Bronchial epithelial cell (primary cell): ENCODE measurements at regions not wholly inside any gene's neighbourhood (a gene's known extent, or its start where the extent isn't known, plus 50 kb on each side); places are given as distances from the start of the nearest gene placed in this dataset.
A peak's percentile ranks its signal among the peaks of the same experiment; 100 is the strongest.

Experiments used
- DNase-seq: peaks from one replicate; pipeline ENCODE4 v3.0.0-alpha.2; 2010; ENCODE audit warnings: low read depth
- FAIRE-seq: peaks from 2 replicates; lab custom pipeline; 2011; peaks lifted over from hg19 to GRCh38; lab: Jason Lieb, UNC
- H3K27me3 ChIP-seq: 2 replicates; pipeline ENCODE4 v1.5.1; 2011; ENCODE audit warnings: low read length; ENCODE audit not compliant: control insufficient read depth, insufficient read depth
- H3K36me3 ChIP-seq: 2 replicates; pipeline ENCODE4 v1.5.1; 2011; ENCODE audit warnings: low read length; ENCODE audit not compliant: control insufficient read depth, insufficient read depth
- H3K4me3 ChIP-seq: 2 replicates; pipeline ENCODE4 v1.5.1; 2011; ENCODE audit warnings: mild to moderate bottlenecking, low read depth, low read length, control low read depth
- CTCF ChIP-seq: IDR thresholded peaks from 2 replicates; pipeline ENCODE4 v1.5.1; 2011; ENCODE audit warnings: mild to moderate bottlenecking, moderate library complexity, low read length, control low read depth, inconsistent platforms; ENCODE audit not compliant: insufficient read depth, severe bottlenecking

DNA sequence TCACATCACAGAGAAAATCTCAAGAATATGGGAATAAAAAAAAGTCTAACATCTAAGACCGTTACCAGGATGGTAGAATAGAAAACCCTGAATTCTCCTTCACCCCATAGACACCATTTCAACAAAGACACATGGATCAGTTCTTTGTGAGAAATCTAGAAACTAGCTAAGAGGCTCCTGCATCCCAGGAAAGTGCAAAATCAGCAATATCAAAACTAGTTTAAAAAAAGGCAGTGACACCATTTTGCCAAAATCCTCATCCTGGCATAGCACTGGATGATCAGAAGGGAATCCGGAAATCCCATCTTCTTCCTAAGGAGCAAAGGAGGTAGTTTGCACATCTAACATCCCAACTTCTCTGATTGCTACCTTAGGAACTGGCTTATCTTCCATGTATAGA, 88.9 kb upstream of the MAGEE2 start:
- DNase-seq (no peak), FAIRE-seq (no peak)
- Histone ChIP-seq H3K36me3 (no peaks in the 10 kb centered on the region), H3K4me3 (no peak overlapping the region), H3K27me3 (no peaks in the 10 kb centered on the region)
- TF ChIP-seq CTCF = no peak

DNA sequence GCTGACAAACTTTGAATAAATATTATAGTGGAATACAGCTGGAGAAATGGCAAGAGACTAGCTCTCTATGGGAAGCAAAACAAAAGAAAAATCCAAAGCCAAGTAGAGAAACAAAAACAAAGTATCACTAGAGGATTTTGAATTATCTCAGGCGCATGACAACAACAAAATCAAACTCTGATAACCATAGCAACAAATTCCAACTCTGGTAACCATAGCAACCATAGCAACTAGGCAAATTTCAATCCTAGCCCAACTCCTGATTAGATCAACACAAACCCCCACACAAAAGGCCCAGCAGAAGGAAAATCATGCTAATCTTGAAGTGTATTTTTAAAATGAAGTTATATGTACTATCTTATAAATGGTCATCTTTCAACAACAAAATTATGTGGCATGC, 98.4 kb upstream of the MAGEE2 start:
- no peak overlapping the region for H3K4me3 ChIP-seq
- TF ChIP-seq CTCF = no peak
- DNase-seq (no peak), FAIRE-seq (no peak)
- H3K36me3 ChIP-seq = no peaks in the 10 kb centered on the region
- no peaks in the 10 kb centered on the region for H3K27me3 ChIP-seq

DNA sequence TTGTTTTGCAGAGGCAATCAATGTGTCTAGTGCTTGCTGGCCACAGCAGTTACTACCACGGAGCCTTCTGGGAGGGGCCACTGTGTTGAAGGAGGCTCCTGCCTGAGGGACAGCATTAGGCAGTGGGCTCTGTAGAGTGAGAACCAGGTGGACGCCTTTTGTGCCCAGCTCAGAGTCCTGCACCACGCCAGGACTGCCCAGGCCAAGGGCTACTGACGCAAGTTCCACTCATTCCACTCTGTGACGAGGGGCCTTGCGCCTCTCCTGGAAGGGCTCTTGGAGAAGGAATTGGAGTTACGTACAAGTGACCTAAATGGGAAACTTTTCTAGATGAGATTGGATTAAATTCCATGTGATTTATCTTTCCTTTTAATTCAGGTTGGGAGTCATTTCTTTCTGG, 102.8 kb upstream of the MAGEE2 start:
- Histone ChIP-seq H3K36me3 (no peaks in the 10 kb centered on the region), H3K4me3 (no peak overlapping the region), H3K27me3 (no peaks in the 10 kb centered on the region)
- DNase-seq = no peak
- TF ChIP-seq CTCF = no peak
- peak; percentile 7 for FAIRE-seq

DNA sequence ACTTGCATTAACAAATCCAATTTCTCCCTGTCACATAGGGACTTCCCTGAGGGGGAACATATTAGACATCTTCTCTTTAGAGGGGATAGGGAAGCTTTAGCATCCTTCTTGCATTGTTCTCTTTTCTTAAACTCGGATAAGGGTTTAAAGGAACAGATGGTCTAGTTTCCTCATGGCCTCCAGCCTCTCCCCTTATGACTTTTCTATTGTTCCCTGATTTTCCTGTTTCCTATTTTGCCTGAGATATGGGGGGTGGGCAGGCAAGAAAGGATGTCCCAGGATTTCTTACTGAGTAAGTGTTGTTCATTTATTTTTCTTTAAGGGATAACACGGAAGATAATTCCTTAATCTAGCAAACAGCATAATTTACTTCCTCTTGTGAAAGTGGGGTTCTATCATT, 107.7 kb upstream of the MAGEE2 start:
- DNase-seq (no peak), FAIRE-seq (no peak)
- H3K4me3 ChIP-seq = no peak overlapping the region
- H3K27me3 ChIP-seq = no peaks in the 10 kb centered on the region
- no peak for TF ChIP-seq CTCF
- no peaks in the 10 kb centered on the region for H3K36me3 ChIP-seq

GRCh38 chrX:75893281-75893680, 108.2 kb upstream of the MAGEE2 start:
- no peak overlapping the region for H3K4me3 ChIP-seq
- no peak for TF ChIP-seq CTCF
- H3K27me3 ChIP-seq = no peaks in the 10 kb centered on the region
- no peaks in the 10 kb centered on the region for H3K36me3 ChIP-seq
- FAIRE-seq (no peak), DNase-seq (no peak)

DNA sequence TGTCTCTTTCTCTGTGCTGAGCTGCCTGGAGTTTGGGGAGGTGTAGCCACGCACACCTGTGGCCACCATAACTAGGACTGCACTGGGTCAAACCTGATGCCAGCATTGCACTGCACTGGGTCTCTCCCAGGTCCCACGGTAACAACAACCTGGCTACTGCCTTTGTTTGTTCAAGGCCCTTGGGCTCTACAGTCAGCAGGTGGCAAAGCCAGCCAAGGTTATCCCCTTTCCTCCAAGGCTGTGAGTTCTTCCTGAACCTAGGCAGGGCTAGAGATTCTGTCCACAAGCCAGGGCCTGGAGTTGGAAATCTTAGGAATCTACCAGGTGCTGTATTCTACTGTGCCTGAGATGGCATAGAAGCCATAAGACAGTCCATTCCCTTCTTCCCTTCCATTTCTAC, 126.7 kb upstream of the MAGEE2 start:
- no peak for DNase-seq
- no peak for FAIRE-seq
- Histone ChIP-seq H3K27me3 (no peaks in the 10 kb centered on the region), H3K4me3 (no peak overlapping the region), H3K36me3 (no peaks in the 10 kb centered on the region)
- no peak for TF ChIP-seq CTCF
